Thymus (tissue), 11 donors: ENCODE measurements at regions not wholly inside any gene's neighbourhood (a gene's known extent, or its start where the extent isn't known, plus 50 kb on each side); places are given as distances from the start of the nearest gene placed in this dataset.
A peak's percentile ranks its signal among the peaks of the same experiment; 100 is the strongest.

ENCODE experiments used
- DNase-seq, 9 donors: peaks; one replicate each; pipeline ENCODE4 v3.0.0-alpha.2; 2013; ENCODE audit warnings: low spot score in 9 of 9, low read depth in 6 of 9, missing footprints in 1 of 9
- H3K27ac ChIP-seq, 2 donors: one replicate each; pipeline ENCODE4 v1.5.1; 2013; ENCODE audit warnings: control low read depth in 1 of 2, low read depth in 1 of 2, low read length in 1 of 2, mild to moderate bottlenecking in 1 of 2, moderate library complexity in 1 of 2
- H3K27me3 ChIP-seq, 2 donors: one replicate each; pipeline ENCODE4 v1.5.1; 2013; ENCODE audit warnings: low read length in 1 of 2; ENCODE audit not compliant: control insufficient read depth in 2 of 2, insufficient read depth in 1 of 2
- H3K36me3 ChIP-seq, 2 donors: one replicate each; pipeline ENCODE4 v1.5.1; 2013; ENCODE audit warnings: low read length in 1 of 2, mild to moderate bottlenecking in 1 of 2, moderate library complexity in 1 of 2; ENCODE audit not compliant: control insufficient read depth in 2 of 2, insufficient read depth in 2 of 2
- H3K4me1 ChIP-seq, 2 donors: one replicate each; pipeline ENCODE4 v1.5.1; 2013; ENCODE audit warnings: low read length in 2 of 2; ENCODE audit not compliant: control insufficient read depth in 2 of 2, insufficient read depth in 2 of 2
- H3K4me3 ChIP-seq, 2 donors: one replicate each; pipeline ENCODE4 v1.5.1; 2013; ENCODE audit warnings: low read length in 2 of 2, control low read depth in 1 of 2, mild to moderate bottlenecking in 1 of 2
- H3K9me3 ChIP-seq, 2 donors: one replicate each; pipeline ENCODE4 v1.5.1; 2013; ENCODE audit warnings: low read length in 1 of 2, mild to moderate bottlenecking in 1 of 2; ENCODE audit not compliant: control insufficient read depth in 2 of 2, insufficient read depth in 1 of 2
- WGBS: extraction: QIAGEN DNeasy Blood & Tissue Kit; methylation state at CpG from one replicate; pipeline ENCODE4 v1.1.7; 2013; 5-methylcytosine and 5-hydroxymethylcytosine counted together
- donor health status: healthy.

GRCh38 chr3:157573780-157574378 is 70.7 kb upstream of the VEPH1 start:
- DNase-seq, result no peak
- 15% methylated on average over 1 of the region's 1 CpG for WGBS
- Histone ChIP-seq H3K9me3 (no peaks in the 10 kb centered on the region), H3K4me1 (no peaks in the 10 kb centered on the region), H3K27me3 (no peaks in the 10 kb centered on the region), H3K27ac (no peak overlapping the region), H3K4me3 (no peak overlapping the region), H3K36me3 (no peaks in the 10 kb centered on the region)

GRCh38 chr3:157573281-157573680 is 70.1 kb upstream of the VEPH1 start:
- 93% methylated on average over 1 of the region's 1 CpG for whole genome bisulfite sequencing
- H3K4me1 ChIP-seq, result no peaks in the 10 kb centered on the region
- no peaks in the 10 kb centered on the region for H3K27me3 ChIP-seq
- no peak overlapping the region for H3K27ac ChIP-seq
- DNase-seq, result no peak
- no peaks in the 10 kb centered on the region for H3K9me3 ChIP-seq
- no peaks in the 10 kb centered on the region for H3K36me3 ChIP-seq
- no peak overlapping the region for H3K4me3 ChIP-seq

GRCh38 chr3:157572559-157573270 is 69.5 kb upstream of the VEPH1 start:
- DNase-seq, result peak in 8 of 9 donors; percentile 5 to 51 (median 24)
- Histone ChIP-seq H3K27ac (no peak overlapping the region), H3K27me3 (no peaks in the 10 kb centered on the region), H3K4me3 (no peak overlapping the region), H3K9me3 (no peaks in the 10 kb centered on the region), H3K36me3 (no peaks in the 10 kb centered on the region), H3K4me1 (no peaks in the 10 kb centered on the region)
- 83% methylated on average over 8 of the region's 8 CpGs for WGBS

- 94% methylated on average over 1 of the region's 1 CpG for WGBS
- Histone ChIP-seq H3K4me3 (no peak overlapping the region), H3K9me3 (no peaks in the 10 kb centered on the region), H3K36me3 (no peaks in the 10 kb centered on the region), H3K4me1 (no peaks in the 10 kb centered on the region), H3K27me3 (no peaks in the 10 kb centered on the region), H3K27ac (no peak overlapping the region)
- DNase-seq, result no peak
Measured at GRCh38 chr3:157566596-157566995, 63.4 kb upstream of the VEPH1 start.

GRCh38 chr3:157559401-157559800 is 56.2 kb upstream of the VEPH1 start:
- Histone ChIP-seq H3K4me1 (no peaks in the 10 kb centered on the region), H3K9me3 (no peaks in the 10 kb centered on the region)
- 94% methylated on average over 1 of the region's 1 CpG for WGBS

More at GRCh38 chr3:157559401-157559800, 56.2 kb upstream of the VEPH1 start:
- Histone ChIP-seq H3K4me3 (no peak overlapping the region), H3K27ac (no peak overlapping the region), H3K27me3 (no peaks in the 10 kb centered on the region), H3K36me3 (no peaks in the 10 kb centered on the region)
- no peak for DNase-seq
